Fibroblast of pulmonary artery (primary cell): ENCODE measurements at regions not wholly inside any gene's neighbourhood (a gene's known extent, or its start where the extent isn't known, plus 50 kb on each side); places are given as distances from the start of the nearest gene placed in this dataset.
"Not testable (repeated sequence)": the region's sequence is repeated elsewhere in the genome, so short reads cannot be mapped to it uniquely, and the experiment has no call there.

Source experiments
- DNase-seq: peaks from one replicate; pipeline ENCODE4 v3.0.0-alpha.2; 2010; ENCODE audit warnings: low read depth
- H3K4me3 ChIP-seq: replicated peaks from 2 replicates; pipeline ENCODE4 v1.5.1; 2011; ENCODE audit warnings: low read depth, mild to moderate bottlenecking, control low read depth, low read length, moderate library complexity
- CTCF ChIP-seq: IDR thresholded peaks from 2 replicates; pipeline ENCODE4 v1.5.1; 2011; ENCODE audit warnings: mild to moderate bottlenecking, control low read depth, low read length, inconsistent platforms; ENCODE audit errors: missing control alignments

DNA sequence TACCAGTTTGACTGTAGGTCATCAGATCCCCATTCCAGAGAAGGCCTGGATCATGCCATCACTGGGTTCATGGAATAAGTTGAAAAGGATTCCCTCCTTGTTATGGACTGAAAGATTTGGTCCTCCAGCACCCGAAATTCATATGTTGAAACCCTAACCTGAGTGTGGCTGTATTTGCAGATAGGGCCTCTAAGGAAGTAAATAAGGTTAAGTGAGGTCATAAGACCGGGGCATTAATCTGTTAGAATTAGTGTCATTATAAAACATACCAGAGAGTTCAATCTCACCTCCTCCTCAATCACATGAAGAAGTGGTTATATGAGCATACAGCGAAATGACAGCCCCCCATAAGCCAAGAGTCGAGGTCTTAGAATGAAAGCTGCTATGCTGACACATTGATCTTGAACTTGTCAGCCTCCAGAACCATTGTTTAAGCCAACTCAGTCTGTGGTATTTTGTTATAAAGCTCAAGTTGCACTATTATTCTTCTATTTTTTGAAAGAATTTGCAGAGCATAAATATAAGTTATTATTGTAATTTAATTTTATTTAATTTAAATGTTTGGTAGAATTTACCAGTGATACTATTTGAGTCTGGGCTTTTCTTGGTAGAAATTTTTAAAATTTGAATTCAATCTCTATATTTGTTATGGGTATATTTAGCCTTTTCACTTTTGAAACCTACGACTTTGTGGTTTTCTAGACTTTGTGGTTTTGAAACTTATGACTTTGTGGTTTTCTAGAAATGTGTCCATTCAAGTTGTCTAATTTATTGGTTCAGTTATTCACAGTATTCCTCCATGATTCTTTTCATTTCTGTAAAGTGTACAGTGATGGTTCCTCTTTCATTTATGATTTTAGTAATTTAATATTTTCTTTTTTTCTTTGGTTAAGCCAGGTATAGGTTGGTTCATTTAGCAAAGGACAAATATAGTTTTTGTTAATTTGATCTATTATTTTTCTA is 1206.7 kb upstream of the CDH2 start:
- no peak for DNase-seq
- no peak overlapping the region for H3K4me3 ChIP-seq
- TF ChIP-seq CTCF = no peak

GRCh38 chr18:29378651-29379136 is 1201.8 kb upstream of the CDH2 start:
- no peak for TF ChIP-seq CTCF
- no peak overlapping the region for H3K4me3 ChIP-seq
- DNase-seq = peak; percentile 25

- no peak for TF ChIP-seq CTCF
- no peak for DNase-seq
- no peak overlapping the region for H3K4me3 ChIP-seq
Observed at GRCh38 chr18:29377346-29377745, 1200.4 kb upstream of the CDH2 start.

GRCh38 chr18:29373000-29373399 is 1196.1 kb upstream of the CDH2 start:
- TF ChIP-seq CTCF = no peak
- DNase-seq = no peak
- no peak overlapping the region for H3K4me3 ChIP-seq

DNA sequence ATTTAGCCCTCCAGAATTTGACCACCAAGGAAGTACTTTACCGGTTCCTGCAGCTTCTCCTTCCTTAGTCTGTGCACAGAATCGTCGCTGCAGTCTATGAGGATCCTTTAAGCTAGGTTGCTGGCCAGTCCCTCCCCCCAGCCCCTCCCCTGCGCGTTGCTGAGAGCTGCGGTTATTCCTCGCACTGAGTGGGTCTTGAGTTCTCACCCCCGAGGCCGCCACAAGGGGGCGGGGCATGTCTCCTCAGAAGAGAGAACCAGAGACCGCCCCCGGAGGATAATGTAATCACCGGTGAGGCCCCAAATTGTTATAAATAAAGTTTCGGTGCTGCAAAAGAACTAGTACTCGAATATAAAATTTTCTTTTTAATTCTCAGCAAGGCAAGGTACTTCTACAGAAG is 1184.9 kb upstream of the CDH2 start:
- H3K4me3 ChIP-seq = no peak overlapping the region
- no peak for DNase-seq
- TF ChIP-seq CTCF = no peak

GRCh38 chr18:29360659-29361058 is 1183.7 kb upstream of the CDH2 start:
- not testable (repeated sequence) for DNase-seq, H3K4me3 ChIP-seq

GRCh38 chr18:29359222-29359621 is 1182.3 kb upstream of the CDH2 start:
- not testable (repeated sequence) for DNase-seq

DNA sequence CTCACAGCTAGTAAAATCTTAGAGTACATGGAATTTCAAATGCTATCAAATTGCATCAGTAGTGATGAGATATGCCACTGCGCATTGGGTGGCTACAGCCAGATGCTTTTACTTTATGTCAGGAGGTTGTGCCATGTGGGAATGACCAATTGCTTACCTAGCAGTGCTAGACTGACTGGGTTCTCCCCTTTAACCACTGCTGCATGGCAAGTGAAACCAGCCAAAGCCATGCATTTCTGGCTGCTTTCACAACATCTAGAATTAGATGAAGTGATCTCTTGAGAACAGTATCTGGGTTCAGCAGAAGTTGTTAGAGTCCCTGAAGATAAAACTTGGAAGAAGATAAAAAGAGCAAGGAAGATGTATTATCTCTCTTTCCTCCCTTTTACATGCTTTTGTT is 1174.2 kb upstream of the CDH2 start:
- no peak for DNase-seq
- TF ChIP-seq CTCF = no peak
- no peak overlapping the region for H3K4me3 ChIP-seq

More at GRCh38 chr18:29359222-29359621, 1182.3 kb upstream of the CDH2 start:
- not testable (repeated sequence) for H3K4me3 ChIP-seq
